SK-N-SH (cell line): ENCODE measurements at regions not wholly inside any gene's neighbourhood (a gene's known extent, or its start where the extent isn't known, plus 50 kb on each side); places are given as distances from the start of the nearest gene placed in this dataset.

ENCODE experiments used
- CTCF ChIA-PET: fragments of 300-600, 350-600 bp; formaldehyde crosslinking; extraction: SDS; loops from one replicate; lab custom pipeline; 2021; lab: Yijun Ruan, JAX
- POLR2A ChIA-PET: fragments of 350-600 bp; sonication (Branson Sonifier 250); formaldehyde crosslinking; extraction: SDS; loops from one replicate; lab custom pipeline; 2020; ENCODE audit warnings: antibody characterized with exemption, inconsistent platforms; lab: Yijun Ruan, JAX
- DNase-seq: peaks from one replicate; pipeline ENCODE4 v3.0.0; 2012
- H2AFZ ChIP-seq: fragments of 200-600 bp; sonication (generic); 2 replicates; pipeline ENCODE4 v1.8.1; 2016; ENCODE audit warnings: antibody characterized with exemption, mild to moderate bottlenecking, low read depth
- H3F3A ChIP-seq: fragments of 200-600 bp; sonication (generic); replicated peaks from 2 replicates; pipeline ENCODE3; 2016; ENCODE audit warnings: antibody characterized with exemption, mild to moderate bottlenecking; ENCODE audit not compliant: insufficient read depth
- H3K27ac ChIP-seq, 2 experiments: fragments of 200-500 bp in 1 of 2; fragments of 200-600 bp in 1 of 2; sonication (Bioruptor generic) in 1 of 2; sonication (generic), shearing (Covaris generic) in 1 of 2; 2 replicates each; pipeline versions ENCODE4 v1.5.1 to v1.6.1; 2014 to 2016; ENCODE audit warnings: low read depth in 2 of 2, inconsistent platforms in 1 of 2, low read length in 1 of 2, mild to moderate bottlenecking in 1 of 2, mixed read lengths in 1 of 2
- H3K27me3 ChIP-seq: fragments of 200-600 bp; sonication (generic), shearing (Covaris generic); 2 replicates; pipeline ENCODE4 v1.6.1; 2016; ENCODE audit warnings: mixed run types; ENCODE audit not compliant: insufficient read depth
- H3K36me3 ChIP-seq, 2 experiments: fragments of 200-500 bp in 1 of 2; fragments of 200-600 bp in 1 of 2; sonication (Bioruptor generic) in 1 of 2; sonication (generic) in 1 of 2; replicated peaks in 1 of 2; 2 replicates each; pipeline versions ENCODE3 to v1.5.1; 2014 to 2016; ENCODE audit warnings: low read length in 1 of 2, mild to moderate bottlenecking in 1 of 2; ENCODE audit not compliant: insufficient read depth in 2 of 2, control insufficient read depth in 1 of 2
- H3K4me1 ChIP-seq, 2 experiments: fragments of 200-500 bp in 1 of 2; fragments of 200-600 bp in 1 of 2; sonication (Bioruptor generic) in 1 of 2; sonication (generic), shearing (Covaris generic) in 1 of 2; 2 replicates each; pipeline versions ENCODE4 v1.5.1 to v1.6.1; 2014 to 2016; ENCODE audit warnings: low read depth in 1 of 2, low read length in 1 of 2, mixed run types in 1 of 2; ENCODE audit not compliant: insufficient read depth in 2 of 2, control insufficient read depth in 1 of 2
- H3K4me2 ChIP-seq: fragments of 200-600 bp; sonication (generic), shearing (Covaris generic); 2 replicates; pipeline ENCODE4 v1.6.1; 2017; ENCODE audit warnings: mixed run types
- H3K4me3 ChIP-seq, 2 experiments: fragments of 200-500 bp in 1 of 2; fragments of 200-600 bp in 1 of 2; sonication (Bioruptor generic) in 1 of 2; sonication (generic), shearing (Covaris generic) in 1 of 2; 2 replicates each; pipeline versions ENCODE4 v1.5.1 to v1.8.1; 2014 to 2016; ENCODE audit warnings: low read depth in 2 of 2, inconsistent platforms in 1 of 2, low read length in 1 of 2, mild to moderate bottlenecking in 1 of 2, mixed read lengths in 1 of 2, moderate library complexity in 1 of 2
- H3K79me2 ChIP-seq: fragments of 200-600 bp; sonication (generic); 2 replicates; pipeline ENCODE4 v1.8.1; 2017; ENCODE audit warnings: mild to moderate bottlenecking; ENCODE audit not compliant: insufficient read depth
- H3K9ac ChIP-seq: fragments of 200-600 bp; sonication (generic); 2 replicates; pipeline ENCODE4 v1.6.1; 2017; ENCODE audit warnings: mixed run types
- H3K9me2 ChIP-seq: fragments of 200-600 bp; sonication (generic); 2 replicates; pipeline ENCODE4 v1.6.1; 2017; ENCODE audit warnings: mixed run types
- H3K9me3 ChIP-seq: fragments of 200-600 bp; sonication (generic); 2 replicates; pipeline ENCODE4 v1.6.1; 2017; ENCODE audit warnings: mixed run types, mild to moderate bottlenecking, moderate library complexity
- H4K20me1 ChIP-seq: fragments of 200-600 bp; sonication (generic); 2 replicates; pipeline ENCODE4 v1.6.1; 2017; ENCODE audit warnings: mild to moderate bottlenecking, mixed run types; ENCODE audit not compliant: insufficient read depth
- CHD2 ChIP-seq: fragments of 150-350 bp; IDR thresholded peaks from 2 replicates; pipeline ENCODE4 v1.6.1; 2018; ENCODE audit warnings: low read length; ENCODE audit not compliant: partially characterized antibody
- FOSL2 ChIP-seq: IDR thresholded peaks from 2 replicates; pipeline ENCODE4 v1.4.0; 2012; ENCODE audit warnings: low read depth, mild to moderate bottlenecking, moderate library complexity, borderline replicate concordance
- FOXJ3 ChIP-seq: sonication (generic); formaldehyde crosslinking; IDR thresholded peaks from 2 replicates; pipeline ENCODE4 v1.5.1; 2020; ENCODE audit warnings: mild to moderate bottlenecking, missing genetic modification reagents
- FOXM1 ChIP-seq: IDR thresholded peaks from 2 replicates; pipeline ENCODE4 v1.4.0; 2012; ENCODE audit warnings: low read depth, mild to moderate bottlenecking
- GABPA ChIP-seq: IDR thresholded peaks from 2 replicates; pipeline ENCODE4 v1.4.0; 2012; ENCODE audit warnings: low read depth, mild to moderate bottlenecking
- GATA2 ChIP-seq: sonication (generic); formaldehyde crosslinking; IDR thresholded peaks from 2 replicates; pipeline ENCODE4 v1.5.0; 2020; ENCODE audit warnings: mild to moderate bottlenecking, missing genetic modification reagents
- MXI1 ChIP-seq: IDR thresholded peaks from 2 replicates; pipeline ENCODE4 v1.6.1; 2012; ENCODE audit warnings: mild to moderate bottlenecking, low read depth, low read length, improper control_type of control experiment
- NRF1 ChIP-seq: IDR thresholded peaks from 2 replicates; pipeline ENCODE4 v1.6.1; 2012; ENCODE audit warnings: low read depth, mild to moderate bottlenecking, low read length
- RAD21 ChIP-seq: IDR thresholded peaks from 2 replicates; pipeline ENCODE4 v1.6.1; 2012; ENCODE audit warnings: mild to moderate bottlenecking, low read length
- RCOR1 ChIP-seq: fragments of 150-350 bp; IDR thresholded peaks from 2 replicates; pipeline ENCODE4 v1.6.1; 2017; ENCODE audit warnings: antibody characterized with exemption, low read length
- RFX5 ChIP-seq: IDR thresholded peaks from 2 replicates; pipeline ENCODE4 v1.6.1; 2012; ENCODE audit warnings: mild to moderate bottlenecking, improper control_type of control experiment, low read length
- SIN3A ChIP-seq: IDR thresholded peaks from 2 replicates; pipeline ENCODE4 v1.6.1; 2012; ENCODE audit warnings: low read depth, mild to moderate bottlenecking, low read length, moderate library complexity, borderline replicate concordance
- TAF1 ChIP-seq: IDR thresholded peaks from 2 replicates; pipeline ENCODE4 v1.6.1; 2012; ENCODE audit warnings: low read depth, mild to moderate bottlenecking, low read length, moderate library complexity, borderline replicate concordance
- TEAD4 ChIP-seq: IDR thresholded peaks from 2 replicates; pipeline ENCODE4 v1.4.0; 2012; ENCODE audit warnings: mild to moderate bottlenecking, borderline replicate concordance; ENCODE audit not compliant: insufficient read depth
- WGBS: methylation state at CpG from one replicate; pipeline ENCODE4 v1.1.6; 2017; ENCODE audit warnings: low lambda C conversion rate; 5-methylcytosine and 5-hydroxymethylcytosine counted together
- TF ChIP-seq, protein P1 (sequence below): IDR thresholded peaks from 2 replicates; pipeline ENCODE4 v1.6.1; 2012; ENCODE audit warnings: mild to moderate bottlenecking, low read depth, low read length, moderate library complexity
- TF ChIP-seq, protein P2 (sequence below): fragments of 150-350 bp; IDR thresholded peaks from 2 replicates; pipeline ENCODE4 v1.6.1; 2016; ENCODE audit warnings: mild to moderate bottlenecking, low read depth, low read length
- TF ChIP-seq, protein P3 (sequence below): IDR thresholded peaks from 2 replicates; pipeline ENCODE4; 2012

DNA sequence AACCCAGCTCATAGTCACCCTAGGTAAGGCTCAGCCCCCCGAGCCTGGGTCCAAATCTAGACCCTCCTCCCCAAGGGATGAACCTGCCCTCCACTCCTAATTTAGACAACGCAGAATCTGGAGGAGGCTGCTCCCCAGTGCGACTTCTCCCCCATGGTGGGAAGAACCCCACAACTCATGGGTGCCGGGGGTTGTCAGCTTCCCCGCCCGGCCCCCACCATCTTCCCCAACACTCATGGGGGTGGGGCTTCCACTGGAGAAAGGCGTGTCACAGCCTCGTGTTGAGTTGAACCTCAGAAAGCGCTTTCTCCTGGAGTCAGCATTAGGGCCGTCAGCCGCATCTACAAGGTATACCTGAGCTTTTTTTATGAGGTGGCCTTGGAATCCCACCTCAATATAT, 66.9 kb downstream of the IRX2 start:
- WGBS: 3% methylated on average over 10 of the region's 11 CpGs
- Histone ChIP-seq H3K27me3 (peaks cover 10% of the 10 kb centered on the region; the same call in 1 of the 2 replicates), H4K20me1 (no peaks in the 10 kb centered on the region), H3K27ac (no peak overlapping the region), H3K9me3 (no peaks in the 10 kb centered on the region), H3K36me3 (no peaks in the 10 kb centered on the region), H3K9ac (no peak overlapping the region), H3K9me2 (no peaks in the 10 kb centered on the region), H3K4me3 (no peak overlapping the region), H3K79me2 (no peaks in the 10 kb centered on the region), H3F3A (no peaks in the 10 kb centered on the region), H3K4me2 (no peak overlapping the region), H2AFZ (no peak overlapping the region), H3K4me1 (no peaks in the 10 kb centered on the region)
- no peak for DNase-seq
- POLR2A ChIA-PET: no interaction called here
- TF ChIP-seq MXI1: no peak
- TF ChIP-seq CHD2: no peak
- no peak for TF ChIP-seq SIN3A
- TF ChIP-seq TEAD4: no peak
- TF ChIP-seq, protein P1, sequence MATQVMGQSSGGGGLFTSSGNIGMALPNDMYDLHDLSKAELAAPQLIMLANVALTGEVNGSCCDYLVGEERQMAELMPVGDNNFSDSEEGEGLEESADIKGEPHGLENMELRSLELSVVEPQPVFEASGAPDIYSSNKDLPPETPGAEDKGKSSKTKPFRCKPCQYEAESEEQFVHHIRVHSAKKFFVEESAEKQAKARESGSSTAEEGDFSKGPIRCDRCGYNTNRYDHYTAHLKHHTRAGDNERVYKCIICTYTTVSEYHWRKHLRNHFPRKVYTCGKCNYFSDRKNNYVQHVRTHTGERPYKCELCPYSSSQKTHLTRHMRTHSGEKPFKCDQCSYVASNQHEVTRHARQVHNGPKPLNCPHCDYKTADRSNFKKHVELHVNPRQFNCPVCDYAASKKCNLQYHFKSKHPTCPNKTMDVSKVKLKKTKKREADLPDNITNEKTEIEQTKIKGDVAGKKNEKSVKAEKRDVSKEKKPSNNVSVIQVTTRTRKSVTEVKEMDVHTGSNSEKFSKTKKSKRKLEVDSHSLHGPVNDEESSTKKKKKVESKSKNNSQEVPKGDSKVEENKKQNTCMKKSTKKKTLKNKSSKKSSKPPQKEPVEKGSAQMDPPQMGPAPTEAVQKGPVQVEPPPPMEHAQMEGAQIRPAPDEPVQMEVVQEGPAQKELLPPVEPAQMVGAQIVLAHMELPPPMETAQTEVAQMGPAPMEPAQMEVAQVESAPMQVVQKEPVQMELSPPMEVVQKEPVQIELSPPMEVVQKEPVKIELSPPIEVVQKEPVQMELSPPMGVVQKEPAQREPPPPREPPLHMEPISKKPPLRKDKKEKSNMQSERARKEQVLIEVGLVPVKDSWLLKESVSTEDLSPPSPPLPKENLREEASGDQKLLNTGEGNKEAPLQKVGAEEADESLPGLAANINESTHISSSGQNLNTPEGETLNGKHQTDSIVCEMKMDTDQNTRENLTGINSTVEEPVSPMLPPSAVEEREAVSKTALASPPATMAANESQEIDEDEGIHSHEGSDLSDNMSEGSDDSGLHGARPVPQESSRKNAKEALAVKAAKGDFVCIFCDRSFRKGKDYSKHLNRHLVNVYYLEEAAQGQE: no peak
- no peak for TF ChIP-seq RFX5
- no peak for TF ChIP-seq FOXM1
- CTCF ChIA-PET: no interaction called here

- no peaks in the 10 kb centered on the region for H3K79me2 ChIP-seq
- H3K36me3 ChIP-seq: no peaks in the 10 kb centered on the region
- no peak overlapping the region for H2AFZ ChIP-seq
- no peak overlapping the region for H3K4me3 ChIP-seq
- 14% methylated on average over 6 of the region's 14 CpGs for WGBS
- H3F3A ChIP-seq: no peaks in the 10 kb centered on the region
- H3K9me3 ChIP-seq: no peaks in the 10 kb centered on the region
- no peaks in the 10 kb centered on the region for H4K20me1 ChIP-seq
- H3K27ac ChIP-seq: no peak overlapping the region
- H3K27me3 ChIP-seq: peaks cover 10% of the 10 kb centered on the region; the same call in 1 of the 2 replicates
- no peak for DNase-seq
- H3K4me2 ChIP-seq: no peak overlapping the region
- TF ChIP-seq TAF1 (no peak), FOXJ3 (CRISPR knock-in tag) (no peak), FOSL2 (no peak), FOXM1 (no peak), TEAD4 (no peak), MXI1 (no peak), GATA2 (no peak), RAD21 (no peak), GABPA (no peak), NRF1 (no peak), RCOR1 (no peak)
- TF ChIP-seq, protein P2, sequence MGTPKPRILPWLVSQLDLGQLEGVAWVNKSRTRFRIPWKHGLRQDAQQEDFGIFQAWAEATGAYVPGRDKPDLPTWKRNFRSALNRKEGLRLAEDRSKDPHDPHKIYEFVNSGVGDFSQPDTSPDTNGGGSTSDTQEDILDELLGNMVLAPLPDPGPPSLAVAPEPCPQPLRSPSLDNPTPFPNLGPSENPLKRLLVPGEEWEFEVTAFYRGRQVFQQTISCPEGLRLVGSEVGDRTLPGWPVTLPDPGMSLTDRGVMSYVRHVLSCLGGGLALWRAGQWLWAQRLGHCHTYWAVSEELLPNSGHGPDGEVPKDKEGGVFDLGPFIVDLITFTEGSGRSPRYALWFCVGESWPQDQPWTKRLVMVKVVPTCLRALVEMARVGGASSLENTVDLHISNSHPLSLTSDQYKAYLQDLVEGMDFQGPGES: no peak
- TF ChIP-seq, protein P3, sequence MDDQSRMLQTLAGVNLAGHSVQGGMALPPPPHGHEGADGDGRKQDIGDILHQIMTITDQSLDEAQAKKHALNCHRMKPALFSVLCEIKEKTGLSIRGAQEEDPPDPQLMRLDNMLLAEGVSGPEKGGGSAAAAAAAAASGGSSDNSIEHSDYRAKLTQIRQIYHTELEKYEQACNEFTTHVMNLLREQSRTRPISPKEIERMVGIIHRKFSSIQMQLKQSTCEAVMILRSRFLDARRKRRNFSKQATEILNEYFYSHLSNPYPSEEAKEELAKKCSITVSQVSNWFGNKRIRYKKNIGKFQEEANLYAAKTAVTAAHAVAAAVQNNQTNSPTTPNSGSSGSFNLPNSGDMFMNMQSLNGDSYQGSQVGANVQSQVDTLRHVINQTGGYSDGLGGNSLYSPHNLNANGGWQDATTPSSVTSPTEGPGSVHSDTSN: no peak
- H3K4me1 ChIP-seq: no peaks in the 10 kb centered on the region
- ChIA-PET CTCF (no interaction called here), POLR2A (no interaction called here)
- no peaks in the 10 kb centered on the region for H3K9me2 ChIP-seq
- H3K9ac ChIP-seq: no peak overlapping the region
Observed at GRCh38 chr5:2683720-2684119, 67.8 kb downstream of the IRX2 start.
